T-helper 22 cell (primary cell): ENCODE measurements at regions not wholly inside any gene's neighbourhood (a gene's known extent, or its start where the extent isn't known, plus 50 kb on each side); places are given as distances from the start of the nearest gene placed in this dataset.
A peak's percentile ranks its signal among the peaks of the same experiment; 100 is the strongest.
"Not testable (repeated sequence)": the region's sequence is repeated elsewhere in the genome, so short reads cannot be mapped to it uniquely, and the experiment has no call there.

Experiments used
- DNase-seq: peaks from one replicate; pipeline ENCODE4 v3.0.0-alpha.2; 2020; ENCODE audit warnings: low read depth

GRCh38 chr11:64428693-64429092 is 69.7 kb downstream of the RPS6KA4 start:
- no peak for DNase-seq

DNA sequence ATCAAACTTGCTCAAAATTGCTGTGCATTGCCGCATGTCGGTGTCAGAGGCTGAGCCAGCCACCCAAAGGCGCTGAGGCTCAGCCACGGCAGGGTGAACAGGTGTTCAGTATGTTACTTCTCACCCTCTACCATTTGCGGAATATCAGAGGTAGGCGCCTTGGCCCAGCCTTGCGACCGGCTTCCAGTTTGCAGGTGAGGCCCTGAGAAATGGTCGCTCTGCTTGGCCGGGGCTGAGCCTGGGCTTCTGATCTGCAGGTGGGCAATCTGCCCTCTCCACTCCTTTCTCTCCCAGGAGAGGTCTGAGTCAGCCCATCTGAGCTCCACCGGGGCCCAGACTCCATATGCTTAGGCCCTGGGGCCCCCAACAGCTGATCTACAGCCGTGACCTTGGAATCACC is 71.0 kb downstream of the RPS6KA4 start:
- DNase-seq, result no peak

GRCh38 chr11:64430645-64431044 is 71.7 kb downstream of the RPS6KA4 start:
- DNase-seq, result no peak

GRCh38 chr11:64436000-64436399 is 77.0 kb downstream of the RPS6KA4 start:
- no peak for DNase-seq

DNA sequence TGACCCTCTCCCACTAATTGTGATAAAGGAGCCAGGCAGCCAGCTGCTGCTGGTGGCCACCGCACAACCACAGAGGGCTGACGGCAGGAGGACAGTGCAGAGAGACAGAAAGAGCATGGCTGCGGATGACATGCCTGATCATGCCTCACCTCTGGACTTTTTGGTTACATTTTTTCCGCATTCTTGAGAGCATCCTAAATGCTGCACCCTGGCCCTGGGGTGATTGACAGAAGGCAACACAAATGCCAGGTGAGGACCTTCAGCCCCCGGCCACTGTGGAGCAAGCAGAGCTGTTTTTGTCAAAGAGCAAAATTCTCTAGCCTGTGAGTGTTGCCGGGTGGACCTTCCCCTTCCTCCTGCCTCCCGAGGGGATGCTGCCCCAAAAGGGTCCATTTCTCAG is 78.5 kb downstream of the RPS6KA4 start:
- no peak for DNase-seq

GRCh38 chr11:64438986-64439771 is 80.2 kb downstream of the RPS6KA4 start:
- no peak for DNase-seq

DNA sequence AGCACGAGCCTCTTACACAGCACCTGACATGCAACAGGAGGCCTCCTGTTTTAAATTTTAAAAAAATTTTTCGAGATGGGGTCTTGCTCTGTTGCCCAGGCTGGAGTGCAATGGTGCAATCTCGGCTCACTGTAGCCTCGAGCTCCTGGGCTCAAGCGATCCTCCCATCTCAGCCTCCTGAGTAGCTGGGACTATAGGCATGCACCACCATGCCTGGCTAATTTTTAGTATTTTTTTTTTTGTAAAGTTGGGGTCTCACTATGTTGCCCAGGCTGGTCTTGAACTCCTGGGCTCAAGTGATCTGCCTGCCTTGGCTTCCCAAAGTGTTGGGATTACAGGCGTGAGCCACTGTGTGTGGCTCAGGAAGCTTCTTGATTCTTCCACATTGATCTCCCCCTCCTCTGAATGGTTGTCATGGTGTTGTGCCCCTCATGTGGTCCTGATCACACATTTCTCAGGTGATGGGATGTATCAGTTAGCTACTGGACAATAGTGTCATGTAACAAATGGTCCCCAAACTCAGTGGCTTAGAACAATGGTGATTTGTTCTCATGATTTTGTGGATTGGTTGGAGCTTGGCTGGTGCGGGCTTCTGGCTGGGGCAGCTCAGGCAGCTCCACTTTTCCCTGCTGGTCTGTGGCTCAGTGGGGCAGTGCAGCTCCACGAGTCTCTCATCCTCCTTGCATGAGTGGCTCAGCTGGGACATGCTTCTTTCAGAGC is 81.0 kb downstream of the RPS6KA4 start:
- DNase-seq, result not testable (repeated sequence)

- DNase-seq, result no peak
Measured at GRCh38 chr11:64441127-64441526, 82.2 kb downstream of the RPS6KA4 start.

DNA sequence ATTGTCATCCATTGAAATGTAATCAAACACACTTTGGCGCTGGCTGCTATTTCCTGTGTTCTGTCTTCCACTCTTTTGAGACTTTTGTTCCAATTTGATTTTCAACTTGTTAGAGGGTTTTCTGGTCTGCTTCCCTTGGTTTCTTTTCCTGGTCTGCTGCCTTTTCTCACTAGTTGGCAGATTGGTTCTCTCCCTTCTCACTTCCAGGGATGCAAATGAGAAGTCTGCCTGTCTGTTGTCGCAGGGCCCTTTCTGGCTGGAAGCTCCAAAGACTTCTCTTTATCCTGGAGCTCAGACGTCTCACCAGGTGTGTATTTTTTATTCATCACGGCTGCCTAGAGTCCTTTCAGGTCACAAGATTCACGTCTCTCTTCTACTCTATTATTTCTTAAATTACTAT is 84.0 kb downstream of the RPS6KA4 start:
- DNase-seq, result no peak

DNA sequence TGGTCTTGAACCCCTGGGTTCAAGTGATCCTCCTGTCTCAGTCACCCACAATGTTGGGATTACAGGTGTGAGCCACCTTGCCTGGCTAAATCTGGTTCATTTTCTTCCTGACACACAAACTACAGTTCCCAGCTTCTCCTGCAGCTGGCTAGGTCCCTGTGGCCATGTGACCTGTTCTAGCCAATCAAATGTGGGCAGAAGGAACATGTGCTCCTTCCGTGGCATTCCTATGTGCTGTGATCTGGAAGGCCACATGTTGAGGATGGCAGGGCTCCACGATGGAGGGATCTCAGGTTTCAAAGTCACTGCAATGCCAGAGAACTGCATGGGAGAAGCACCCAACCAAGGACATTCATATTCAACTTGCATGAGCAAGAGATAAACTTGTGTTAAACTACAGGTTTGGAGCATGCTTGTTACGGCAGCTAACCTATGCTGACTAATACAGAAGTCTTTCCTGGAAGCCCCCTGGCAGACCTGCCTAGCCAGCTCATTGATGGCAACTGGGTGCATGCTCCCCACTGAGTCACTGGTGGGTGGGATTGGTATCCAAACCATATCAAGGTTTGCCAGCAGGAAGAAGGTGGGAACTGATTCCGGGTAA is 86.0 kb downstream of the RPS6KA4 start:
- no peak for DNase-seq

DNA sequence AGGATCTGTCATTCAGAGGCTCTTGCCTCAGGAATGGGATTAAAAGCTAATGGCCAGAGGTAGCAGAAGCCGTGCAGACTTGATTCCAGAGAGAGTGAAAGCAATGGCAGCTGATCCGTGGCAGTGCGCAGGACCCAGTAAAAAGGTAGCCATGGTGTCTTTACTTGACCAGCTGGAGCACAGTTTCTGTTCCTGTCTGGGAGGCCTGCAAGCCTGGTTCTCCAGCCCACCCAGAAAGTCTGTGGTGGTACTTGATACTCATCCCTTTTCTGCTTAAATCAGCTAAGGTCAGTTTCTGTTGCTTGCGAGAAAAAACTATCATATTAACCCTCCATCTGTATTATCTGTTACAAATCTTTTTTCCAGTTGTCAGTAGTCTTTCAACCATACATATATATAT is 86.7 kb downstream of the RPS6KA4 start:
- DNase-seq, result no peak

GRCh38 chr11:64447831-64448598 is 89.1 kb downstream of the RPS6KA4 start:
- no peak for DNase-seq

GRCh38 chr11:64448599-64449380 is 89.8 kb downstream of the RPS6KA4 start:
- DNase-seq, result peak; percentile 24

DNA sequence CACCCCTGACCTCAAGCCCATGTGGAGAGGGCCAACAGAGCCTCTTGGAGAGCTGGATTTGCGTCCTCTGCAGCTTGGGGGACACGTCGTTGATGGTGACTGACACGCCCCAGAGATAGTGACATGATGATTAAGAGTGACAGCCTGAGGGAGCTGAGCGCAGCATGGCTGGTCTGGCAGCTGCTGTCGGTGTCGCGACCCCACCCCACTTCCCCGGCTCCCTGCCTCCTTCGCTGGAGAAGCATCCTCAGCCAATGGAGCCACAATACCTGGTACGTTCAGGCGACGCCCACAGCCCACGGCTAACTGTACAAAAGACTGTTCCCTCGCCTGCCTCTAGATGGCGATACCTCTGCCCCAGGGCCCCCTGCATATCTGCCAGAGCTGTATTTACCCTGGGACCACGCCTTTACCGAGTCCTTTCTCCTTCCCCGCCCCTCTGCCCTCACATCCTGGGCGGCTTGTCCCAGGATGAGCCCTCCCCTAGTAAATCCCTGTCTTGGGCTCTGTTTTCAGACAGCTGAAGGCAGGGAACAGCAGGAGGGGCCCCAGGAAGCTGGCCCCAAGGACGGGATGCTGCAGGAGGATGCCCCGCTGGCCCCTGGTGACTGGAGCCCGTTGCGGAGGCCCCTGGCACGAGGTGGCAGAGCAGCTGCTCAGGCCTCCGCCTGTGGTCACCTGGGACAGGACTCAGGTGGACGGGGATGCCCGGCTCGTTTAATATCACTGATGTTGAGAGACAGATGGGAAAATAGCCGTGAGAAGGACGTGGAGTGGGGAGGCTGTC is 90.6 kb downstream of the RPS6KA4 start:
- peak; percentile 26 for DNase-seq

DNA sequence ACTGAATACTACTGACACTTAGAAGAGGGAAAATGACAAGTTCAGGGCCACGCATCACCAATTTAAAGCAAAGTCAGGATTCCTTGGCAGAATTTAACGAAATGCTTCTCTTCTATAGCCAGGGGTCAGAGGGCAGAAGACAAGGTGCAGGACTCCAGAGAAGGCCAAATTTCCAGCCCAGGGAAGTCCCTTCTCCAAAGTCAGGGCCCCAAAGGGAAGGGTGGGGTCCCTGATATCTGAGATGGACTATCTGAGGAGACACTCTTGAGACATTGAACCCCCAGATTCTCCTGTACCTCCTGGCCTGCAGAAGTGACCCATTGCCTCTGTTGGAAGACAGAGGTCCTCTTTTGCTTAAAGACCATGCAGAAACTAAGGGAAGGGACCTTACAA is 91.2 kb downstream of the RPS6KA4 start:
- DNase-seq, result no peak

DNA sequence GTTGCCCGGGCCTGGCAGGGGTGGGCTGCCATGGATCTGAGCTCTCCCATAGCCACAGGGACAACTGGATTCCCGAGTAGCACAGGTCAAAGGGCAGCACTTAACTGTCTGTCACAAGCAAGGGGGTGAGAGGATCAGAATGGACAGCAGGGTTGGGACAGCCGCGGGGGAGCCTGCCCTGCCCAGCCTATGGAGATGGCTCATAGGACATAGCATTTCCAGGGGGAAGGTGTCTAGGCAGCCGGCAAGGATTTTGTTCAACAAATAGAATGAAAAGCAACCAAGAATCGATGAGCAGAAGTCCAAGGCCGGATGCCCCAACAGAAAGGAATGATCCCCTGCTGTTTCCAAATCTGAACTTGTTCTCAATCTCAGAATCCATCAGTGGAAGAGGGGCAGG is 92.9 kb downstream of the RPS6KA4 start:
- DNase-seq, result no peak

DNA sequence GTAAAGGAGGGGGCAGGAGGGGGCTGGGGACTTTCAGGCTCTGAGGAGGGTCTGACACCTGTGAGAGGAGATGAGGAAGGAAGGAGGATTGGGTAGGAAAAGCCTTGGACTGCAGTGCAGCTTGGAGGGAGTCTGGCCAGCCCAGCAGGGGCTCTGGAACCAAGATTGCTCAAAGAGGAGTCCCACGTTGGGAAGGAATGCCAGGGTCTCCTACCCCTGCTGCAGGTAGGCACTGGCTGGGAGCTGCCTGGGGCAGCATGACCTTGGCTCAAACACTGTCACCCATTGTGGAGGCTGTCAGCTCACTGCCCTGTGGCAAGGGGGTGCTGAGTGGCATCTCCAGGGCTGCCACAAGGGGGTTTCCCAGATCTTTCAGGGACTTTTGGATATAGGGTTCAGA is 94.5 kb downstream of the RPS6KA4 start:
- DNase-seq, result no peak

DNA sequence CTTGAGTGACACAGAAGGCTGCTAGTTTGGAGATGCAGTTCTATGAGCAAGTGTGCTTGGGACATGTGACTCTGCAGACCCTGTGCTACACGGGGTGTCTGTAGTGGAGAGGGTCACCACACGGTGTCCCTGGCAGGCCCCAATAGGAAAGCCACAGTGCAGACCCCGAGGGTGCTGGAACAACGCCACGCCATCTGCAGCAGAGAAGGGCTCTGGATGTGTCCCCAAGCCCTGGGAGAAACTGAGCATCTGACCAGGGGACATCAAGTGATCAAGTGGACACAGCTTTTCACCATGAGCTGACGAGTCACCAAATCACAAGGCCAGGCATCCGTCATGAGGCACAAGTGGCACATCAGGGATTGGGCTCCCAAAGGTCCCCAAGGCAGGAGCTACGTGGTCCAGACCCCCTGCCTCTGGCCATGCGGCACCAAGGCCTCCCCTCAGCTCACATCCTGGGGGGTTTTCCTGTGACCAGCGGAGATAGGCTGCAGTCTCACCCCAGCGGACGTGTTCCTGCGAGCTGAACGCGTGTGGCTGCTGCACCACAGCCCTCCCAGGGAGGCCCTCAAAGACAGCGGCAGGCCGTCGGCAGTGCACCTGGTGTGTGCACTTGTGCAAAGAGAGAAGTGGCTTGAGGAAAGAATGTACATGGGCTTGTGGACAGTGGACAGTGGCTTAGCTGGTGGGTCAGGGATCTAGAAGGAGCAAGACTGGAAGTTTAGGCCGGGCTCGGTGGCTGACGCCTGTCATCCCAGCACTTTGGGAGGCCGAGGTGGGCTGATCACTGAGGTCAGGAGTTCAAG is 96.7 kb downstream of the RPS6KA4 start:
- DNase-seq, result no peak

DNA sequence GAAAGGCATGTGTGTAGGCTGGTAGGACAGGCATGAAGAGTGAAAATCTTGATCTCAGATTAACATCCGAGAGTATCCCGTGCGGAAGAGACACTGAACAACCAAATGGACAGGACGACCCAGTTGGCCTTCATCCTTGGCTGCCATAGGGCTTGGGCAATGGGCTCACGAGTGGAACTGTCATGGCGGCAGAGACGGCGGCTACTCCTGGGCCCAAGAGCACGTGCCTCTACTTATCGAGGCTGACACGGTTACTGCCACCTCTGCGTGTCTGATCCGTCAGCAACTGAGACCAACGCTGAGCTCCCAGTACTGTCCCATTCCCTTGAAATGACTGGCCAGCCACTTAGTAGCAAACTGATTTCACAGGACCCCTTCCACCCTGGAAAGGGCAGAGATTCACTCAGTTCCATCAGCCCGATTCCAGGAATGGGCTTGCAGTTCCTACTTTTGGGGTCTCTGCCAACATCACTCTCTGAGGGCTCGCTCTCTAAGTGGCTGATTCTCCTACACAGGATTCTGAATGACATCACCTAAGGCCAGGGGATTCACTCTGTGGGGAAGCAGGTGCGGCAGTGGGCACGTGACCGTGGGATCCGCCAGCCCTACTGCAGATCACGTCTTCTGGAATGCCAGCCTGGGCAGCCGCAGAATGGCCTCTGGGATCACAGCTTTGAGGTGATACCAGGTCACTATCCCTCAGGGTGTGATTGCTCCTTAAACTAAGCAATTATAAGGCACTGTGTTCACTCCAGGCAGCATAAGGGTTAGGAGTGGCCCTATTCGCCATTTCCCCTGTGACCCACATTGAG is 97.8 kb downstream of the RPS6KA4 start:
- DNase-seq, result no peak
